AG09319 (cell line): ENCODE measurements at regions not wholly inside any gene's neighbourhood (a gene's known extent, or its start where the extent isn't known, plus 50 kb on each side); places are given as distances from the start of the nearest gene placed in this dataset.

Source experiments
- DNase-seq: peaks from one replicate; pipeline ENCODE4 v3.0.0-alpha.2; 2010; ENCODE audit warnings: low read depth; ENCODE audit errors: extremely low read depth
- TF ChIP-seq, protein P1 (sequence below): IDR thresholded peaks from 2 replicates; pipeline ENCODE4 v1.5.1; 2011; ENCODE audit warnings: low read depth, mild to moderate bottlenecking, inconsistent platforms, low read length, moderate library complexity

DNA sequence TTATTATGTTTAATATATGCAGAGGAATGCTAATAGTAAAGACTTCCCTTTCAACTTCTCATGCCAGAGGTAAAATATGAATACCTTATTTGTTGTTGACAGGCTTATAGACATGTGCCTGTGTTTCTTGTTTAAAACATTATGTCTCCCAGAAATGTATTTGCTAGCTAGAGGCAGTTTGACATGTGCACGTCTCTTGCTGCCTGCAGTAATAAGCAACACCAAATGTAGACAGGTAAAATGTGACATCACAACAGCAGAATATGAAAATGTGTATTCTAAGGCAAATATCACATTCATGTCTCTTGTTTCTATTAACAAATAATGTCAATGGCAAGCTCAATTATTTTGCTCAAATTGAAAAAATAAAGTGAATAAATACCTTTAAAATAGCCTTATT lies 80.2 kb upstream of the NEGR1 start:
- DNase-seq: no peak
- TF ChIP-seq, protein P1, sequence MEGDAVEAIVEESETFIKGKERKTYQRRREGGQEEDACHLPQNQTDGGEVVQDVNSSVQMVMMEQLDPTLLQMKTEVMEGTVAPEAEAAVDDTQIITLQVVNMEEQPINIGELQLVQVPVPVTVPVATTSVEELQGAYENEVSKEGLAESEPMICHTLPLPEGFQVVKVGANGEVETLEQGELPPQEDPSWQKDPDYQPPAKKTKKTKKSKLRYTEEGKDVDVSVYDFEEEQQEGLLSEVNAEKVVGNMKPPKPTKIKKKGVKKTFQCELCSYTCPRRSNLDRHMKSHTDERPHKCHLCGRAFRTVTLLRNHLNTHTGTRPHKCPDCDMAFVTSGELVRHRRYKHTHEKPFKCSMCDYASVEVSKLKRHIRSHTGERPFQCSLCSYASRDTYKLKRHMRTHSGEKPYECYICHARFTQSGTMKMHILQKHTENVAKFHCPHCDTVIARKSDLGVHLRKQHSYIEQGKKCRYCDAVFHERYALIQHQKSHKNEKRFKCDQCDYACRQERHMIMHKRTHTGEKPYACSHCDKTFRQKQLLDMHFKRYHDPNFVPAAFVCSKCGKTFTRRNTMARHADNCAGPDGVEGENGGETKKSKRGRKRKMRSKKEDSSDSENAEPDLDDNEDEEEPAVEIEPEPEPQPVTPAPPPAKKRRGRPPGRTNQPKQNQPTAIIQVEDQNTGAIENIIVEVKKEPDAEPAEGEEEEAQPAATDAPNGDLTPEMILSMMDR: no peak

DNA sequence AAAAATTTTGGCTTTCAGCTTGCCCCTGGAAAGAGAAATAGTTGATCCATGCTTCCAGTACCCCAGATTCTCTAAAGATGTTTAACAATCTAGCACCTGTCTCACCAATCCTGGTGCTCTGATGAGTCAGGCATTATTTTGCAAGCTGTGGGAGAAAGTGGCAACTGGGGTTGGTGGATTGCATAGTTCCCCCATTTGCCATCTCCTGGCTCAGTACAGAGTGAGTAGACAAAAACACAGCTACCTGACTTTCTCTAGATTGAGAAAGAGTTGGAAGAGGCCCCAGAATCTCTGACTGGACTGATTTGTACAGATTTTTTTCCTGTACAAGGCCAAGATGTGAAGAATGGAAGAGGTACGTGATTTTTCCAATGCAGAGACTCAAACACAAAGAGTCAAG lies 75.1 kb upstream of the NEGR1 start:
- TF ChIP-seq, protein P1: no peak
- DNase-seq: no peak

DNA sequence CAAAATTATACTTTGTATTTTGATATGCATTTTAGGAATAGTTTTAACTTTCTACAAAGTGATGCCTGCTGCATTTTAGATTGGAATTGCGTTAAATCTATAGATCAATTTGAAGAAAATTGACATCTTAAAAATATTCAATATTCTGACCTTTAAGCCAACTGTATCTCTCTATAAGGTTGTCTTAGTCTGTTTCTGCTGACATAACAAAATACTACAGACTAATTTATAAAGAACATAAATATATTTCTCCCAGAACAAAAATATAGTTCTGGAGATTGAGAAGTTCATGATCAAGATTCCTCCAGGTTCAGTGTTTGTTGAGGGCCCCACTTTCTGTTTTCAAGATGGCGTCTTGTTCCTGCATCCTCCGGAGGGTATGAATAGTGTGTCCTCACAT lies 73.6 kb upstream of the NEGR1 start:
- DNase-seq: no peak
- TF ChIP-seq, protein P1: no peak

DNA sequence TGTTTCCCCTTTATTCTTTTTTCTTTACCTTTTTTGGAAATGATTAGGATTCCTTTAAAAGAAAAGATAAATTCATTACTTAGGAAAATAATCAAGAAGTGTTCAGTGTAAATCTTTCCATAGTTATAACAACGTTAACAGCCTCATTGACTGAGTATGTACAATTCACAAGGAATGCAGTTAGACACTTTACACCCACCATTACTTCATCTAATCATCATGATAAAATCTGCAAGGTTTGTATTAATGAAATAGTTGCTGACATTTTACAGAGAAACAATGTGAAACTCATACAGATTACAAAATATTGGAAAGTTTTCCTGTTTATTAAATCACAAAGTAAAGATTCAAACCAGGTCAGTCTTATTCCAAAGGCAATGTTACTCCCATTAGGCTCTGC lies 59.3 kb upstream of the NEGR1 start:
- TF ChIP-seq, protein P1: no peak
- no peak for DNase-seq

DNA sequence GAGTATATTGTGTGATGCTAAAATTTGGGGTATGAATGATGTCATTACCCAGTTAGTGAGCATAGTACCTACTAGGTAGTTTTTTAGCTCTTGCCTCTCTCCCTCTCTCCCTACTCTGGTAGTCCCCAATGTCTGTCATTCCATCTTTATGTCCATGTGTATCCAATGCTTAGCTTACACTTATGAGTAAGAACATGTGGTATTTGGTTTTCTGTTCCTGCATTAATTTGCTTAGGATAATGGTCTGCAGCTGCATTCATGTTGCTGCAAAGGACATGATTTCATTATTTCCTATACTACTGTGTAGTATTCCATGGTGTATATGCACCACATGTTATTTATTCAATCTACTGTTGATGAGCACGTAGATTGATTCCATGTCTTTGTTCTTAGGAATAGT lies 54.4 kb upstream of the NEGR1 start:
- TF ChIP-seq, protein P1: no peak
- DNase-seq: no peak
